H9 (cell line): ENCODE measurements at regions not wholly inside any gene's neighbourhood (a gene's known extent, or its start where the extent isn't known, plus 50 kb on each side); places are given as distances from the start of the nearest gene placed in this dataset.

Source experiments
- DNase-seq: peaks from one replicate; pipeline ENCODE4 v3.0.0-alpha.2; 2017
- H2AFZ ChIP-seq: one replicate; pipeline ENCODE4 v1.6.1; 2013; ENCODE audit warnings: mild to moderate bottlenecking, low read length, control low read depth, moderate library complexity
- H2AK5ac ChIP-seq: 2 replicates; pipeline ENCODE4 v1.6.1; 2013; ENCODE audit warnings: low read length, control low read depth, mixed read lengths; ENCODE audit not compliant: insufficient read length
- H2BK120ac ChIP-seq: one replicate; pipeline ENCODE4 v1.6.1; 2013; ENCODE audit warnings: low read depth, mild to moderate bottlenecking, low read length, control low read depth, inconsistent platforms; ENCODE audit not compliant: poor library complexity, severe bottlenecking
- H2BK12ac ChIP-seq: 2 replicates; pipeline ENCODE4 v1.6.1; 2013; ENCODE audit warnings: low read length, control low read depth, mixed read lengths, low read depth; ENCODE audit not compliant: insufficient read length
- H2BK15ac ChIP-seq: 2 replicates; pipeline ENCODE4 v1.6.1; 2013; ENCODE audit warnings: low read depth, low read length, control low read depth
- H2BK20ac ChIP-seq: one replicate; pipeline ENCODE4 v1.6.1; 2013; ENCODE audit warnings: low read depth, mild to moderate bottlenecking, low read length, control low read depth, inconsistent platforms; ENCODE audit not compliant: poor library complexity, severe bottlenecking
- H2BK5ac ChIP-seq: 2 replicates; pipeline ENCODE4 v1.6.1; 2013; ENCODE audit warnings: low read length, control low read depth, mixed read lengths; ENCODE audit not compliant: insufficient read length
- H3K14ac ChIP-seq: 2 replicates; pipeline ENCODE4 v1.6.1; 2013; ENCODE audit warnings: low read length, control low read depth; ENCODE audit not compliant: insufficient read depth
- H3K18ac ChIP-seq: 2 replicates; pipeline ENCODE4 v1.6.1; 2013; ENCODE audit warnings: low read depth, mild to moderate bottlenecking, mixed read lengths, low read length, control low read depth; ENCODE audit not compliant: insufficient read length
- H3K23ac ChIP-seq: 2 replicates; pipeline ENCODE4 v1.6.1; 2013; ENCODE audit warnings: low read length, control low read depth, mixed read lengths, low read depth; ENCODE audit not compliant: insufficient read length
- H3K23me2 ChIP-seq: 2 replicates; pipeline ENCODE4 v1.6.1; 2013; ENCODE audit warnings: low read depth, mild to moderate bottlenecking, mixed read lengths, low read length, control low read depth; ENCODE audit not compliant: insufficient read length, poor library complexity, severe bottlenecking
- H3K27ac ChIP-seq: 2 replicates; pipeline ENCODE4 v1.5.1; 2013; ENCODE audit warnings: low read length, control low read depth, mixed read lengths, low read depth; ENCODE audit not compliant: insufficient read length
- H3K27me3 ChIP-seq: 2 replicates; pipeline ENCODE4 v1.6.1; 2013; ENCODE audit warnings: low read length, control low read depth, inconsistent platforms; ENCODE audit not compliant: insufficient read depth
- H3K4ac ChIP-seq: 2 replicates; pipeline ENCODE4 v1.6.1; 2013; ENCODE audit warnings: low read depth, mild to moderate bottlenecking, control low read depth, inconsistent platforms, low read length, moderate library complexity
- H3K4me1 ChIP-seq: 2 replicates; pipeline ENCODE4 v1.6.1; 2013; ENCODE audit warnings: low read length, control low read depth, inconsistent platforms; ENCODE audit not compliant: insufficient read depth
- H3K4me2 ChIP-seq: 2 replicates; pipeline ENCODE4 v1.6.1; 2013; ENCODE audit warnings: low read length, control low read depth, mixed read lengths; ENCODE audit not compliant: insufficient read length, insufficient read depth
- H3K56ac ChIP-seq: 2 replicates; pipeline ENCODE4 v1.6.1; 2013; ENCODE audit warnings: low read depth, mild to moderate bottlenecking, mixed read lengths, low read length, control low read depth; ENCODE audit not compliant: insufficient read length
- H3K79me1 ChIP-seq: 2 replicates; pipeline ENCODE4 v1.6.1; 2013; ENCODE audit warnings: low read depth, mild to moderate bottlenecking, moderate library complexity, low read length, control low read depth, inconsistent platforms; ENCODE audit not compliant: insufficient read depth, poor library complexity, severe bottlenecking
- H3K79me2 ChIP-seq: 2 replicates; pipeline ENCODE4 v1.6.1; 2013; ENCODE audit warnings: low read length, control low read depth, inconsistent platforms; ENCODE audit not compliant: insufficient read depth
- H3K9ac ChIP-seq: 2 replicates; pipeline ENCODE4 v1.6.1; 2013; ENCODE audit warnings: low read length, control low read depth, mixed read lengths; ENCODE audit not compliant: insufficient read length; ENCODE audit errors: extremely low read depth
- H3K9me3 ChIP-seq: one replicate; pipeline ENCODE4 v1.6.1; 2013; ENCODE audit warnings: low read depth, low read length, inconsistent platforms; ENCODE audit not compliant: control insufficient read depth
- H3T11ph ChIP-seq: one replicate; pipeline ENCODE4 v1.6.1; 2013; ENCODE audit warnings: mild to moderate bottlenecking, low read length, control low read depth, inconsistent platforms
- H4K20me1 ChIP-seq: one replicate; pipeline ENCODE4 v1.6.1; 2013; ENCODE audit not compliant: control insufficient read depth, insufficient read length, insufficient read depth
- H4K5ac ChIP-seq: 2 replicates; pipeline ENCODE4 v1.6.1; 2013; ENCODE audit warnings: low read depth, mild to moderate bottlenecking, mixed read lengths, low read length, control low read depth; ENCODE audit not compliant: insufficient read length
- H4K8ac ChIP-seq: replicated peaks from 2 replicates; pipeline ENCODE4 v1.6.1; 2013; ENCODE audit warnings: low read length, control low read depth, mixed read lengths, low read depth; ENCODE audit not compliant: insufficient read length
- H4K91ac ChIP-seq: 2 replicates; pipeline ENCODE4 v1.6.1; 2013; ENCODE audit warnings: low read depth, mild to moderate bottlenecking, moderate library complexity, mixed read lengths, low read length, control low read depth; ENCODE audit not compliant: insufficient read length
- H3K27ac Mint-ChIP-seq, 3 experiments: 2 replicates in 2 of 3; 3 replicates in 1 of 3; pipeline ENCODE4 v1.8.0; 2020 to 2021; ENCODE audit warnings: mixed read lengths in 3 of 3, mild to moderate bottlenecking in 1 of 3, moderate library complexity in 1 of 3
- H3K27me3 Mint-ChIP-seq: 2 replicates; pipeline ENCODE4 v1.8.0; 2021; ENCODE audit warnings: low read depth, mild to moderate bottlenecking, moderate library complexity, mixed read lengths
- H3K36me3 Mint-ChIP-seq, 3 experiments: 2 replicates in 2 of 3; 3 replicates in 1 of 3; pipeline ENCODE4 v1.8.0; 2020 to 2021; ENCODE audit warnings: low read depth in 3 of 3, mixed read lengths in 3 of 3; ENCODE audit not compliant: insufficient read depth in 1 of 3
- H3K4me1 Mint-ChIP-seq, 2 experiments: 2 replicates each; pipeline ENCODE4 v1.8.0; 2020; ENCODE audit warnings: mixed read lengths in 2 of 2
- H3K4me3 Mint-ChIP-seq, 2 experiments: 2 replicates in 1 of 2; 3 replicates in 1 of 2; pipeline ENCODE4 v1.8.0; 2020 to 2021; ENCODE audit warnings: mild to moderate bottlenecking in 2 of 2, mixed read lengths in 2 of 2, moderate library complexity in 1 of 2
- H3K9me3 Mint-ChIP-seq, 2 experiments: 2 replicates in 1 of 2; 3 replicates in 1 of 2; pipeline ENCODE4 v1.8.0; 2020; ENCODE audit warnings: mild to moderate bottlenecking in 2 of 2, mixed read lengths in 2 of 2, moderate library complexity in 1 of 2
- CTCF ChIP-seq: fragments of 200-600 bp; sonication (generic); conservative IDR thresholded peaks from 3 replicates; pipeline ENCODE4 v1.8.0; 2021; ENCODE audit warnings: antibody characterized with exemption, mild to moderate bottlenecking
- WGBS: extraction: QIAGEN DNeasy Blood & Tissue Kit; methylation state at CpG from one replicate; pipeline ENCODE4 v1.1.7; 2013; ENCODE audit warnings: missing lambda C conversion rate, low lambda C conversion rate, mixed read lengths; ENCODE audit not compliant: insufficient read length; ENCODE audit errors: extremely low coverage; 5-methylcytosine and 5-hydroxymethylcytosine counted together

- Mint-ChIP-seq H3K27me3 (no peaks in the 10 kb centered on the region), H3K4me1 (peaks cover 19 to 20% of the 10 kb centered on the region in 2 experiments), H3K4me3 (no peak overlapping the region), H3K27ac (no peak overlapping the region), H3K36me3 (peaks cover 2 to 9% (median 6%) of the 10 kb centered on the region in 3 experiments; a peak in 6 of 7 replicates), H3K9me3 (no peaks in the 10 kb centered on the region)
- Histone ChIP-seq H3K23ac (no peak overlapping the region), H2AFZ (no peak overlapping the region), H2BK12ac (no peak overlapping the region), H4K91ac (no peak overlapping the region), H3K27ac (no peak overlapping the region), H3K56ac (no peak overlapping the region), H3K4ac (no peak overlapping the region), H3T11ph (no peak overlapping the region), H3K79me1 (no peaks in the 10 kb centered on the region), H3K27me3 (no peaks in the 10 kb centered on the region), H4K5ac (no peak overlapping the region), H2BK5ac (no peak overlapping the region), H2AK5ac (no peak overlapping the region), H2BK20ac (no peak overlapping the region), H3K9me3 (no peaks in the 10 kb centered on the region), H2BK15ac (no peak overlapping the region), H3K18ac (no peak overlapping the region), H3K79me2 (no peaks in the 10 kb centered on the region), H3K4me2 (no peak overlapping the region), H3K4me1 (peaks cover 3% of the 10 kb centered on the region; the same call in 1 of the 2 replicates), H4K20me1 (no peaks in the 10 kb centered on the region), H2BK120ac (no peak overlapping the region), H3K14ac (no peak overlapping the region), H3K23me2 (no peaks in the 10 kb centered on the region), H4K8ac (no peak overlapping the region), H3K9ac (no peak overlapping the region)
- no peak for TF ChIP-seq CTCF
- no CpG with 5 or more reads among the region's 3 CpGs for WGBS
- DNase-seq = no peak
Observed at GRCh38 chrX:2594491-2594890, 93.7 kb upstream of the DHRSX start.
